ENCODE measurements at regions not wholly inside any gene's neighbourhood (a gene's known extent, or its start where the extent isn't known, plus 50 kb on each side); places are given as distances from the start of the nearest gene placed in this dataset.

DNA sequence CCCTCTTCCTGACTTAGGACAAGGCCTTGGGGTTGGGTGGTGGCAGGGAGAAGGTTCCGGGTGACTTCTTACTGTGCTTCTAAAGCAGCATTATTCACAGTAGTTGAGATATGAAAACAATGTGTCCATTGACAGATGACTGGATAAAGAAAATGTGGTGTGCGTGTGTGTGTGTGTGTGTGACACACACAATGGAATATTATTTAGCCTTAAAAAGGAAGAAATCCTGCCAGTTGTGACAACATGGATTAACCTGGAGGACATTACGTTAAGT is 128.1 kb upstream of the RASGRP1 start:
- TF ChIP-seq GATA3 (IDR thresholded peaks at IDR 0.05; ENCODE audit: low read depth, low read length) = no peak
- TF ChIP-seq GATA2 (IDR thresholded peaks at IDR 0.05; ENCODE audit: low read depth, low read length) = no peak

Measured in SH-SY5Y (cell line).